ENCODE measurements at regions not wholly inside any gene's neighbourhood (a gene's known extent, or its start where the extent isn't known, plus 50 kb on each side); places are given as distances from the start of the nearest gene placed in this dataset.

- no peak for TF ChIP-seq EP300 (IDR thresholded peaks at IDR 0.05)
- TF ChIP-seq POLR2A (IDR thresholded peaks at IDR 0.05), result no peak
- no peak for TF ChIP-seq POLR2AphosphoS5 (IDR thresholded peaks at IDR 0.05)
- TF ChIP-seq, protein P1, sequence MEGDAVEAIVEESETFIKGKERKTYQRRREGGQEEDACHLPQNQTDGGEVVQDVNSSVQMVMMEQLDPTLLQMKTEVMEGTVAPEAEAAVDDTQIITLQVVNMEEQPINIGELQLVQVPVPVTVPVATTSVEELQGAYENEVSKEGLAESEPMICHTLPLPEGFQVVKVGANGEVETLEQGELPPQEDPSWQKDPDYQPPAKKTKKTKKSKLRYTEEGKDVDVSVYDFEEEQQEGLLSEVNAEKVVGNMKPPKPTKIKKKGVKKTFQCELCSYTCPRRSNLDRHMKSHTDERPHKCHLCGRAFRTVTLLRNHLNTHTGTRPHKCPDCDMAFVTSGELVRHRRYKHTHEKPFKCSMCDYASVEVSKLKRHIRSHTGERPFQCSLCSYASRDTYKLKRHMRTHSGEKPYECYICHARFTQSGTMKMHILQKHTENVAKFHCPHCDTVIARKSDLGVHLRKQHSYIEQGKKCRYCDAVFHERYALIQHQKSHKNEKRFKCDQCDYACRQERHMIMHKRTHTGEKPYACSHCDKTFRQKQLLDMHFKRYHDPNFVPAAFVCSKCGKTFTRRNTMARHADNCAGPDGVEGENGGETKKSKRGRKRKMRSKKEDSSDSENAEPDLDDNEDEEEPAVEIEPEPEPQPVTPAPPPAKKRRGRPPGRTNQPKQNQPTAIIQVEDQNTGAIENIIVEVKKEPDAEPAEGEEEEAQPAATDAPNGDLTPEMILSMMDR (IDR thresholded peaks at IDR 0.05), result no peak
- Histone ChIP-seq H3K27me3 (no peaks in the 10 kb centered on the region), H3K4me3 (no peak overlapping the region), H3K27ac (no peak overlapping the region), H3K36me3 (no peaks in the 10 kb centered on the region), H3K9me3 (no peaks in the 10 kb centered on the region), H3K4me1 (peaks cover 0 to 10% (median 0%) of the 10 kb centered on the region in 4 donors)
- no peak for DNase-seq
- 91 to 97% (median 95%) methylated on average over 2 of the region's 2 CpGs for WGBS, 5 donors
- intact Hi-C loops (cut with DNase I; ENCODE audit: low total_unique reads), result no loop called here
These were observed 311.7 kb upstream of the FMN2 start for GRCh38 chr1:239779962-239780361.

DNA sequence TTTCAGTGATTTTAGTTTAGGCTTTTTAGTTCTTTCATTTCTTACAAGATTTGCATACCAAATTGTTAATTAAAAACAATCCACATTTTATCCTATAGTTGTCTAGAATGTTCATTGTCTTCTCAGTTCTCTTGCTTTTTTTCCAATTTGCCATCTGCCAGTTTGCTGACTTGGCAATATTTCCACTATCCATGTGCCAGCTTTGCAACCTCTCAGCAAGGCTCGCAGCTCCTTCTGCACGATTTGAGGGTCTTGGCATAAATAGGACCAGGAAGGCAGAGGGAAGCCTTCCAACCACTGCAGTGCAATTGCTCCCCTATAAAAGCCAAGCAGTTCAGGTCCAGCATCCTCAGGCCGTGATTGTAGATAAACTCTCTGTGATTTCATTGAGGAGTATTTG, 306.8 kb upstream of the FMN2 start:
- no peak for TF ChIP-seq POLR2AphosphoS5 (IDR thresholded peaks at IDR 0.05)
- TF ChIP-seq EP300 (IDR thresholded peaks at IDR 0.05), result no peak
- no peak for TF ChIP-seq POLR2A (IDR thresholded peaks at IDR 0.05)
- TF ChIP-seq, protein P1 (IDR thresholded peaks at IDR 0.05), result no peak
- intact Hi-C loops (cut with DNase I; ENCODE audit: low total_unique reads), result no loop called here
- no peak overlapping the region for H3K4me3 ChIP-seq
- no peaks in the 10 kb centered on the region for H3K4me1 ChIP-seq
- no peaks in the 10 kb centered on the region for H3K36me3 ChIP-seq
- H3K27ac ChIP-seq, result no peak overlapping the region
- no peaks in the 10 kb centered on the region for H3K9me3 ChIP-seq
- DNase-seq, result peak in 1 of 2 donors; percentile 12
- H3K27me3 ChIP-seq, result no peaks in the 10 kb centered on the region
- 77 to 84% (median 81%) methylated on average over 3 of the region's 3 CpGs for WGBS, 5 donors

DNA sequence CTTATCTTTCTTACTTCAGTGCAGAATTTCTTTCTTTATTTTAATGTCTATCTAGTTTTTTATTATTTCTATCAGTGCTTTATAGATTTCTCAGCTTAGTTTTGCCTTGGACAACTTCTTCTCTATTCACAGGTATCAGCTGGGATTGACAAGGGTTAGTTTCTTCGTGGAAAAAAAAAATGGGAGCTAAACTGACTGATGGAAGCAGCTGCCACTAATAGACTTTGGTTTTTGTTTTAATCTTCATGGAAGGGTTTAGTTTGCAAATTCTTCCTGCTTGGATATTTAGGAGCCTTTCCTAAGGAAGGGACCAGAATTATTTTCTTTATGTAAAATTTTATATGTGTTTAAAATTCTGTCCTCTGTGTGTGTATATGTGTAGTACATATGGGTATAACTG, 306.1 kb upstream of the FMN2 start:
- 69 to 85% (median 81%) methylated on average over 1 of the region's 1 CpG for WGBS, 5 donors
- no peaks in the 10 kb centered on the region for H3K9me3 ChIP-seq
- H3K36me3 ChIP-seq, result no peaks in the 10 kb centered on the region
- H3K27ac ChIP-seq, result no peak overlapping the region
- TF ChIP-seq EP300 (IDR thresholded peaks at IDR 0.05) (no peak), POLR2AphosphoS5 (IDR thresholded peaks at IDR 0.05) (no peak), POLR2A (IDR thresholded peaks at IDR 0.05) (no peak)
- TF ChIP-seq, protein P1 (IDR thresholded peaks at IDR 0.05), result no peak
- DNase-seq, result no peak
- H3K27me3 ChIP-seq, result no peaks in the 10 kb centered on the region
- no peaks in the 10 kb centered on the region for H3K4me1 ChIP-seq
- H3K4me3 ChIP-seq, result no peak overlapping the region
- intact Hi-C loops (cut with DNase I; ENCODE audit: low total_unique reads), result no loop called here

DNA sequence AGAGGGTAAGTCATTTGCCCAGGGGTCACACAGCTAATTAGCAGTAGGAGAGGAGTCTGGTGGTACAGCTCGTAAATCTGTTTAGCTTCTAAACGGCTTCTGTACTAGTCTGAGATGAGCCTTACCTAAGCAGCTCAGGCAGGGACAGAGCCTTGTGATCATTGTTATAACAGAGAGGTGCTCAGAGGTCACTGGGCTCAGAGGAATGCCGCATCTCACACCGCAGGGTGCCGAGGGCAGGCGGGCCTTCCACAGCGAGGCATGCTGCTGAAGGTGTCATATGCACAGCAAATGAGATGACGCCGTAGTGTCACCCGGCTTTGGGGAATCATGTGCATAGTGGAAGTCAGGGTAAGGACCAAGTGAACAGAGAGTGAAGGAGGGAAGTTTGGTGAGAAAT, 305.2 kb upstream of the FMN2 start:
- no peak overlapping the region for H3K4me3 ChIP-seq
- 87 to 91% (median 89%) methylated on average over 10 of the region's 10 CpGs for WGBS, 5 donors
- no peaks in the 10 kb centered on the region for H3K4me1 ChIP-seq
- no peaks in the 10 kb centered on the region for H3K27me3 ChIP-seq
- H3K27ac ChIP-seq, result no peak overlapping the region
- intact Hi-C loops (cut with DNase I; ENCODE audit: low total_unique reads), result no loop called here
- TF ChIP-seq POLR2AphosphoS5 (IDR thresholded peaks at IDR 0.05), result no peak
- TF ChIP-seq EP300 (IDR thresholded peaks at IDR 0.05), result no peak
- no peak for TF ChIP-seq POLR2A (IDR thresholded peaks at IDR 0.05)
- TF ChIP-seq, protein P1 (IDR thresholded peaks at IDR 0.05), result no peak
- no peaks in the 10 kb centered on the region for H3K9me3 ChIP-seq
- no peak for DNase-seq
- no peaks in the 10 kb centered on the region for H3K36me3 ChIP-seq

All from stomach (tissue), 8 donors.